Astrocyte of the spinal cord (primary cell): ENCODE measurements at regions not wholly inside any gene's neighbourhood (a gene's known extent, or its start where the extent isn't known, plus 50 kb on each side); places are given as distances from the start of the nearest gene placed in this dataset.

ENCODE experiments used
- DNase-seq: peaks from one replicate; pipeline ENCODE4 v3.0.0; 2011; ENCODE audit warnings: low read depth, low spot score
- H3K4me3 ChIP-seq: 2 replicates; pipeline ENCODE4 v1.5.1; 2011; ENCODE audit warnings: low read depth, mild to moderate bottlenecking, low read length, moderate library complexity
- in situ Hi-C: cut with HindIII; loops from 2 replicates; pipeline ENCODE4 v1.10.0; 2017; ENCODE audit warnings: low sequenced_read_pairs
- TF ChIP-seq, protein P1 (sequence below): IDR thresholded peaks from 2 replicates; pipeline ENCODE4 v1.5.1; 2012; ENCODE audit warnings: low read depth, mild to moderate bottlenecking, low read length, inconsistent platforms

GRCh38 chr2:22890132-22890531 lies 494.8 kb upstream of the KLHL29 start:
- in situ Hi-C loops, result no loop called here
- TF ChIP-seq, protein P1, sequence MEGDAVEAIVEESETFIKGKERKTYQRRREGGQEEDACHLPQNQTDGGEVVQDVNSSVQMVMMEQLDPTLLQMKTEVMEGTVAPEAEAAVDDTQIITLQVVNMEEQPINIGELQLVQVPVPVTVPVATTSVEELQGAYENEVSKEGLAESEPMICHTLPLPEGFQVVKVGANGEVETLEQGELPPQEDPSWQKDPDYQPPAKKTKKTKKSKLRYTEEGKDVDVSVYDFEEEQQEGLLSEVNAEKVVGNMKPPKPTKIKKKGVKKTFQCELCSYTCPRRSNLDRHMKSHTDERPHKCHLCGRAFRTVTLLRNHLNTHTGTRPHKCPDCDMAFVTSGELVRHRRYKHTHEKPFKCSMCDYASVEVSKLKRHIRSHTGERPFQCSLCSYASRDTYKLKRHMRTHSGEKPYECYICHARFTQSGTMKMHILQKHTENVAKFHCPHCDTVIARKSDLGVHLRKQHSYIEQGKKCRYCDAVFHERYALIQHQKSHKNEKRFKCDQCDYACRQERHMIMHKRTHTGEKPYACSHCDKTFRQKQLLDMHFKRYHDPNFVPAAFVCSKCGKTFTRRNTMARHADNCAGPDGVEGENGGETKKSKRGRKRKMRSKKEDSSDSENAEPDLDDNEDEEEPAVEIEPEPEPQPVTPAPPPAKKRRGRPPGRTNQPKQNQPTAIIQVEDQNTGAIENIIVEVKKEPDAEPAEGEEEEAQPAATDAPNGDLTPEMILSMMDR, result no peak
- no peak for DNase-seq
- H3K4me3 ChIP-seq, result no peak overlapping the region

- DNase-seq, result no peak
- in situ Hi-C loops, result no loop called here
Observed at GRCh38 chr2:22893761-22894517, 491.0 kb upstream of the KLHL29 start.

GRCh38 chr2:22894761-22895160 lies 490.2 kb upstream of the KLHL29 start:
- DNase-seq, result no peak
- no peak overlapping the region for H3K4me3 ChIP-seq
- in situ Hi-C loops, result no loop called here
- TF ChIP-seq, protein P1, result no peak

More at GRCh38 chr2:22893761-22894517, 491.0 kb upstream of the KLHL29 start:
- H3K4me3 ChIP-seq, result no peak overlapping the region
- TF ChIP-seq, protein P1, result no peak

- H3K4me3 ChIP-seq, result no peak overlapping the region
- in situ Hi-C loops, result no loop called here
- TF ChIP-seq, protein P1, result no peak
- DNase-seq, result no peak
Observed at GRCh38 chr2:22897428-22897827, 487.6 kb upstream of the KLHL29 start.

- no peak overlapping the region for H3K4me3 ChIP-seq
- DNase-seq, result no peak
- in situ Hi-C loops, result no loop called here
- TF ChIP-seq, protein P1, result no peak
Observed at GRCh38 chr2:22900674-22901073, 484.3 kb upstream of the KLHL29 start.

DNA sequence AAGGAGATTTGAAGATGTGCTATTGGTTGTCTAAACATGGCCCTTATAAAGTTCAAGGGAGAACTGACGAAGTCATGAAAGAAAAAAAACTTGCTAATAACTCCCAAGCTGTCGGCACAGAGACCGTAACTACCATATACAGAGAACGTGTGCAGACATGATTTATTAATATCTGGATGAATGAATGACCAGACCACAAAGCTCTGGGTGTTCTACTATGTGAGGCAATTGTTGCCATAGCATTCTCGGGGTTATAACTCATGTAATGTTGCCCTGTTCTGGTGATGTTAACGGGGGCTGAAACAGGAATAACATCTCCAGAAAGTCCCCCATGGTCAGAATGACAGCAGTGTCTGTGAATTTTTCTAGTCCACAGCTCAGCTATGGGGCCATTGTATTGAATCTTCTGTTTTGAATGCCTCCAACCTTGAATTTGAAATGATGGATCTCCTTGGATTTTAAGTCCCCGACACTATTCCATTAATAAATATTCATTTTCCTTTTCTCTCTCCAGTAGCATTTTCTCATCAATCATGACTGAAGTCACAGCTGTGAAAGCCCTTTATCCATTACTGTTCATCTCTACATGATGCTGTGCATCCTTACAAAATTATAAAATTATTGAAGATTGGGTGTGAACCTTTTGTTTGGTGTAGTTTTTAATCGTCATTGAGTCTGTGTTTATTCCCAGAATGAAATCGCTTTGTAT lies 483.4 kb upstream of the KLHL29 start:
- no peak for DNase-seq
- in situ Hi-C loops, result no loop called here
- no peak overlapping the region for H3K4me3 ChIP-seq
- TF ChIP-seq, protein P1, result no peak
